KBM-7 (cell line): ENCODE measurements at regions not wholly inside any gene's neighbourhood (a gene's known extent, or its start where the extent isn't known, plus 50 kb on each side); places are given as distances from the start of the nearest gene placed in this dataset.
A peak's percentile ranks its signal among the peaks of the same experiment; 100 is the strongest.
"Not testable (repeated sequence)": the region's sequence is repeated elsewhere in the genome, so short reads cannot be mapped to it uniquely, and the experiment has no call there.

Experiments used
- DNase-seq: peaks from one replicate; pipeline ENCODE4 v3.0.0-alpha.2; 2015
- in situ Hi-C: fragments of 300-500 bp; cut with MboI; formaldehyde crosslinking; loops from 2 replicates; pipeline ENCODE4 v1.14.3; 2020; ENCODE audit warnings: low sequenced_read_pairs, low pct_unique_long_range_greater_than_20kb, mixed read lengths

GRCh38 chr15:35179739-35180138 is 94.6 kb upstream of the NANOGP8 start:
- DNase-seq: no peak
- in situ Hi-C loops: no loop called here

GRCh38 chr15:35178186-35178585 is 93.1 kb upstream of the NANOGP8 start:
- in situ Hi-C loops, DNase-seq: not testable (repeated sequence)

DNA sequence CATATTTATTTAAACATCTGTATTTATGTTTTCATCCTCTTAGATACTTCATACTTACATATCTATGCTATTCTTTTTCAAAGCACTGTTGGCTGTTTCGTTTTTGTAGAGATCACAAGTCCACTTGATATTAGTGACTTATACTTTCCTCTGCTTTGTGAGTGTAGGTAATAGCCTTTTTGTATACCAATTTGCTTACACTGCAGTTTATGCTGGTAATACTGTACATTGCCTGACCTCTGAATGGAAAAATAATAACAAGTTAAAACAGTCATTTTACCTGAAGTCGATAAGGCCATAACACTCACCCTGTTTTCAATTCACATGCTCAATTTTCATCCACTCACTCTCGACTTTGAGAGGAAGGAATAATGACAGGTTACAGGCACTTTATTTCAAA is 89.9 kb upstream of the NANOGP8 start:
- no peak for DNase-seq
- in situ Hi-C loops: no loop called here

- in situ Hi-C loops: no loop called here
- DNase-seq: no peak
Measured at GRCh38 chr15:35173444-35174118, 88.5 kb upstream of the NANOGP8 start.

- no peak for DNase-seq
- in situ Hi-C loops: no loop called here
Measured at GRCh38 chr15:35170207-35170606, 85.1 kb upstream of the NANOGP8 start.

DNA sequence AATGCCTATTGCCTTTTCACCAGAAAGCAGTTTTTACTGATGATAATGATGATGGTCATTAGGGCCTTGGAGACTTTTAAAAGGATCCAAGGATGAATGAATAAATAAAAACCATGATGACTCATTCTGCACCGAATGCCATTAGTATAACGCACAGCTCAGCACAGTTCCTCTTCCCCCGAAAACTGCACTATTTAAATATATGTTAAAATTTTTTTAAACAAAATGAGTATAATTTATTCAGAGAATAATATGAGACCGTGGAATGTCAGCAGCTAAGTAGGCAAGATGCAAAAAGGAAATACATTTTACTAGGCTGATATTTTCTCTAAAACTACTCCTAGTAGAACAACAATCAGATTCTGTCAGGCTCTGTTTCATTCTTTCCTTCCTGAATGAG is 83.4 kb upstream of the NANOGP8 start:
- in situ Hi-C loops: no loop called here
- DNase-seq: no peak

GRCh38 chr15:35167675-35168074 is 82.6 kb upstream of the NANOGP8 start:
- DNase-seq: no peak
- in situ Hi-C loops: no loop called here

DNA sequence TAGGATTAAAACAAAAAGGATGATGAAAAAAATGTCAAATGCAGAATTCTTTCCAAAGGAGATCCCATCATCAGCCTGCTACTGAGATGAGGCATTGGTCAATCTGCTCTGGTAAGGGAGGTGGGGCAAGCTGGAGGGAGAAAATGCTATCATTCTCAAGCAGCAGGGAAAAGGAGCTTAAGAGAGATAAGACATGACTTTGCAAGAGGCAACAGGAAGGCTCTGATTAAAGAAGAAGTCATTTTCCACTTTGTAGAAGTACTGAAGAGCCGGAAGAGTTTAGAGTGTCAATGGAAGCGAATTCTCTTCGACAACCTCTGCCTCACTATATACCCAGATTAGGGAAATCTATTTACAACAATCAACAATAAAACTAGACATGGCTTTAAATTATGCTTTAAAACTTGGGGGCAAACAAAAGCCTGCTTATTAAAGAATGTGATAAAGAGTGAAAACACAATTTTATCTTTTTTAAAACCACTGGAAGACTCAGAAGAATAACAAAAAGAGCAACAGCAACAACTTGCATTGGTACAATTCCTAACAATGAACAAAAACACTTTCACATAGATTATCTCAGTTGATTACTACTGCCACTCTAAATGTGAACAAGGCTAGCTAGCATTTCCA is 81.8 kb upstream of the NANOGP8 start:
- DNase-seq: peak; percentile 1
- in situ Hi-C loops: no loop called here

GRCh38 chr15:35161694-35162093 is 76.6 kb upstream of the NANOGP8 start:
- in situ Hi-C loops: no loop called here
- no peak for DNase-seq

DNA sequence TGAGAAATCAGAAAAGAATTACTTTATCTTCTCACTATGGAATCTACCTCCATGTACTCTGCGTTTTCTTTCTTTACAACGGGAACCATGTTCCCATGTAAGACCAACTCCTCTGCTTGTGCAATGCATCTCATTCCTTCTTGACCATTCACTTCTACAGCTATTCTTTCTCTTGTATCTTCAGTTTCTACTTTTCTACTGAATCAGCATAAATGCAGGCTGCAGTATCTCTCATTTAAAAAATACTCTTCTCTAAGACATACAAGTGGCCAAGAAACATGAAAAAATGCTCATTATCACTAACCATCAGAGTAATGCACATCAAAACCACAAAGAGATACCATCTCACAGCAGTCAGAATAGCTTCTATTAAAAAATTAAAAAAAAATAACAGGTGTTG is 74.1 kb upstream of the NANOGP8 start:
- DNase-seq: no peak
- in situ Hi-C loops: no loop called here

- DNase-seq: no peak
- in situ Hi-C loops: no loop called here
Measured at GRCh38 chr15:35151782-35152181, 66.7 kb upstream of the NANOGP8 start.

GRCh38 chr15:35151381-35151780 is 66.3 kb upstream of the NANOGP8 start:
- in situ Hi-C loops: no loop called here

DNA sequence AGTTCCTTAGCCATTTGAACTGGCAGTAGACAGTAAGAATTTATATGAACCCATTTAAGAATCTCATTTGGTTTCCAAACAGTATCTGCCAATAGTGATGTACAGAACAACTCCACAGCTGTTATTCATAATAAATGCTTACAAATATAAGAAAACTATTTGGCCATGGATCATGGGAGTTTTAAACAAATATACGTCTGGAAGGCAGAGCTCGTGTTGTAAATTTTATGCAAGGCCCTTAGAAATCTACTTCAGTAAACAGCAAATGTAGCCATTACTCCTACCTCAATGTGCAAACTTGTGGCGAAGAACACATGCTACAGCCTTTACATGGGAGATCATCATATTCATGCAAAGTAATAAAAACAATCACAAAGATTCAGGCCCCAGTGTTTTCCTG is 65.3 kb upstream of the NANOGP8 start:
- no peak for DNase-seq
- in situ Hi-C loops: no loop called here

More at GRCh38 chr15:35151381-35151780, 66.3 kb upstream of the NANOGP8 start:
- no peak for DNase-seq

DNA sequence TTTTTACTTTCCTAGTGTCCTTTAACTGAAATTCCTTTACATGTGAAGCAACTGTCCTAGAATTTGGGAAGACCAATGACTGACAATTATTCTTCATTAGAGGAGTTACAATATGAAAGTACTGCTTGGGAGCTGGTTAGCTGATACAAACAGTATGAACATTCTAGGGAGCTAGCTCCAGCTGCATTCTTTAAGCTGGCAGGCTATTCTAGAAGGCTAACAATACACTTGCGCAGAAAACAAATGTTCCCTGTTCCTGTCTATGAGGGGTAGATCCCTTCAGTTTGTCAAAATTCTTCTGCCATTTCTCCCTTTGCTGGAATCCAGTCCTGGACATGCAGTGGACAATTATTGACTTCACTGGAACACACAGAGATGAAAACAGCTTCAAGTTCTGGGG is 60.2 kb upstream of the NANOGP8 start:
- no peak for DNase-seq
- in situ Hi-C loops: no loop called here

DNA sequence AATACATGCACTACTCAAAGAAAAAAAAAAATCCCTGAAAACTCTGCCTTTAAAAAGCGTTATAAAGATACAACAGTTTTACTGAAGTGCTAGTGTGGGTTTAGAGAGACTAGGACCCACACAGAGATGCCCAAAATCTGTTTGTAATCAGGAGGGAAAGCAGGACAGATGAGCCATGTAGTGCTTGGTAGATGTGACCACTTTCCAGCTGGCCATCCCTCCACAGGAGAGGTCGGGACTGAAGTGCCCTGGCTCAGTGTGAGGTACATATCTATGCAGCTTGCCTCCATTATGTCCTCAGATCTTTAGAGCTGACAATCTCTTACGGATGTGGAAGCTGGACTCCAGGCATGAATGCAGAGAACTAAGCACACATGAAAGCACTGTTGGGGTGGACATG is 57.5 kb upstream of the NANOGP8 start:
- no peak for DNase-seq
- in situ Hi-C loops: no loop called here

DNA sequence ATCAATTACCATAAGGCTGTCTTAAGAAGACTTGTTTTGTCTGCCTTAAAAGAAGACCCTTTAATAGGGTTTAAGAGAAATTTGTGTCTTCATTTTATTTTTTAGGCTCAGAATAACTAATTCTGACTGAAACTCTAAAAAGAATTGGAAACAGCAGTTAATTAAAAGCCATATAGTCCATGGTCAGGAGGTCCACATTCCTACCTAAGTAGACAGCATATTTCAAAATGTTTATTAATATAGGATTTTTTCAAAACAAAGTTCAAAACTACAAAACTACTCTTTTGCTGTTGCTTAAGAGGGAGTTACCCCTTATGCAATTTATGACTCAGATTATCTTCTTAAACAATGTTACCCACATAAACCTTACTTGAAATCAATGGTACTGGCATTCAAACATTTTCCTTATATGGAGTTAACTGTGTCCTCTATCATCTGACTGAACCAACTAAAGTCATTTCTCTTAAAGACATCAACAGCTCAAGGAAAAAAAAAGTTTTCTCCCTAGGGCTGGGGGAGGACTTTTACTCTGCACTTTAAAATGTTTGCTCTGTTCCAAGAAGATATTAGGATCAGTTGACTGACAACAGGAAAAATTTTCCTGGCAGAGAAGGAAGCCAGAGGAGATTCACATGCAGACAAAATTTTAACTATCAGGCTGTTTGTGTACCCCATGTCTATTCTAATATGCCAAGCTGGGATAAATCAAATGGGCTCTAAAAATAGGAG is 56.8 kb upstream of the NANOGP8 start:
- no peak for DNase-seq
- in situ Hi-C loops: no loop called here

DNA sequence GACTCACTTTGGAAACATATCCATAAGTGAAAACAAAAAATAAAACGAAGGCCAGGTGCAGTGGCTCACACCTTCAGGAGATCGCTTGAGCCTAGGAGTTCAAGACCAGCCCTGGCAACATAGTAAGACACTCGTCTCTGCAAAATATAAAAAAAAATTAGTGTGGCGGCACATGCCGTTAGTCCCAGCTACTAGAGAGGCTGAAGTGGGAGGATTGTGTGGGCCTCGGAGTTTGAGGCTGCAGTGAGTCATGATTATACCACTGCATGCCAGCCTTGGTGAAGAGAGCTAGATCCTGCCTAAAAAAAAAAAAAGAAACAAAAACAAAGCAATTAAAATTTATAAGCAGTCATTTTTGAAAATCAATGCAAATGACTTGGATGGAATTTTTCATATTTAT is 54.7 kb upstream of the NANOGP8 start:
- DNase-seq: no peak
- in situ Hi-C loops: no loop called here

DNA sequence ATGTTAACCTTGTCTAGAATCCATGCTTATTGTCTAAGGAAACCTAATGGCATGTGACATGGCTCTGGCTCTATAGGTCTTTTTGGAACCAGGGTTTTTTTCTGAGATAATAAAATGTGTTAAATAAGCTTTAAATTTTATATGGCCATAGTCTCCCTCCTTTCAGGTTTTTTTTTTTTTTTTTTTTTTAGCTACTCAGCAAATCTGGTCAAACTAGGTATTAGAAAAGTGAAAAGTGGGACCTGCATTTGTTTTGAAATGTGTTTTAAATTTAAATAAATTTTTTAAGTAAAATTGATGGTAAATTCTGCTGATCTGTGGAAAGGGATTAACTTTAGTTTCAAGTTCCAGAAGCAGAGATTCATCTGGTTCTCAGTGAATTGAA is 52.1 kb upstream of the NANOGP8 start:
- no peak for DNase-seq
- in situ Hi-C loops: no loop called here

DNA sequence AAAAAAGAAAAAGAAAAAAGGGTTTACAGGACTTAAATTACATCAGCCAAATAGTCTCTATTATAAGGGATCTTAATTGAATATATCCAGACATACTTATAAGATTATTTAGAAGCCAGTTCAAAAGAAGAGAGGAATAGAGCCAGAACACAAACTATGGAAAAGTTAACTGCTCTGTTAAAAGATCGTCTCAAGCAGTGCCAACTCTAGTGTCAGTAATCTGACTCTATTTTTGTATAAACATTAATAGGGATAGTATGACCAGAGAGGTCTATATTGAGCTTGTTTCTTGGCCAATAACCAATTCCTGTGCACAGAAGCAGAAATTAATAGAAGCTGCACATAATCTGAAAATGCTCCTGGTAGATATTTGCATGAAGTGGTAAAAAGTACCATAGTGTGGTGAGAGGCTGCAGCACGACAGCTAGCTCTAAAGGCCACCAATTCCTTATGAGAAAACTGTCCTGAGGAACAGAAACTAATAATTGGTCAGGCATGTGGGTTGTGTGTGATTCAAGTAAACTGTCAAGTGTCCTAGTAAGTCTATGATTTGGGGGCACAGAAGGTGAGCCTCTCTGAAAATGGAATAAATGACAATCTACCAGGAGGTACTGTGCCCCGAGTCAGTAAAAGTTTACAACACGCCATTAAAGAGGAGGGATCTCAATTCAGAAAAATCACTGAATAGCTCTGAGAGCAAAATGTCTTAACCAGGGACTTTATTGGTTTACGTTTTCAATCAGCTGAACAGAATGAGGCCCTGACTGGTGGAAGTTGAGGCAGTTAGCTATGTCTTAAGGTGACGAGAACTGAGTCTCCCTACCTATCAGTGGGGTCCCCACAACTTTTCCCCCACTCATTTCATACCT is 51.5 kb upstream of the NANOGP8 start:
- DNase-seq: no peak
- in situ Hi-C loops: no loop called here
